WTC11 (cell line): ENCODE measurements at regions not wholly inside any gene's neighbourhood (a gene's known extent, or its start where the extent isn't known, plus 50 kb on each side); places are given as distances from the start of the nearest gene placed in this dataset.

ENCODE experiments used
- ATF2 ChIP-seq: sonication (generic); formaldehyde crosslinking; IDR thresholded peaks from 2 replicates; pipeline ENCODE4 v1.8.1; 2022; ENCODE audit warnings: low read depth, missing genetic modification reagents, borderline replicate concordance
- ATF3 ChIP-seq: sonication (generic); formaldehyde crosslinking; conservative IDR thresholded peaks from 2 replicates; pipeline ENCODE4 v1.8.1; 2022; ENCODE audit warnings: mild to moderate bottlenecking, missing genetic modification reagents
- CTCF ChIP-seq: fragments of 200-600 bp; IDR thresholded peaks from 2 replicates; pipeline ENCODE4 v1.8.0; 2022; ENCODE audit warnings: antibody characterized with exemption
- ESRRA ChIP-seq: sonication (generic); formaldehyde crosslinking; IDR thresholded peaks from 2 replicates; pipeline ENCODE4 v1.8.1; 2022; ENCODE audit warnings: mild to moderate bottlenecking, missing genetic modification reagents, borderline replicate concordance
- HMGXB4 ChIP-seq: sonication (generic); formaldehyde crosslinking; IDR thresholded peaks from 2 replicates; pipeline ENCODE4 v1.8.1; 2023; ENCODE audit warnings: mild to moderate bottlenecking, moderate library complexity, missing genetic modification reagents
- MAX ChIP-seq: sonication (generic); formaldehyde crosslinking; IDR thresholded peaks from 2 replicates; pipeline ENCODE4 v1.8.0; 2022; ENCODE audit warnings: mild to moderate bottlenecking, missing genetic modification reagents
- SP1 ChIP-seq: sonication (generic); formaldehyde crosslinking; conservative IDR thresholded peaks from 2 replicates; pipeline ENCODE4 v1.8.1; 2022; ENCODE audit warnings: missing genetic modification reagents
- TCF7 ChIP-seq: sonication (generic); formaldehyde crosslinking; IDR thresholded peaks from 2 replicates; pipeline ENCODE4 v1.8.0; 2022; ENCODE audit warnings: mild to moderate bottlenecking, low read depth, missing genetic modification reagents, moderate library complexity
- TEAD4 ChIP-seq: sonication (generic); formaldehyde crosslinking; IDR thresholded peaks from 2 replicates; pipeline ENCODE4 v1.8.0; 2022; ENCODE audit warnings: mild to moderate bottlenecking, missing genetic modification reagents
- USF1 ChIP-seq: sonication (generic); formaldehyde crosslinking; IDR thresholded peaks from 2 replicates; pipeline ENCODE4 v1.8.0; 2022; ENCODE audit warnings: mild to moderate bottlenecking, missing genetic modification reagents
- USF2 ChIP-seq: sonication (generic); formaldehyde crosslinking; IDR thresholded peaks from 2 replicates; pipeline ENCODE4 v1.8.1; 2023; ENCODE audit warnings: mild to moderate bottlenecking, missing genetic modification reagents, moderate library complexity
- ZBTB43 ChIP-seq: sonication (generic); formaldehyde crosslinking; IDR thresholded peaks from 2 replicates; pipeline ENCODE4 v1.8.1; 2023; ENCODE audit warnings: mild to moderate bottlenecking, missing genetic modification reagents
- ZNF138 ChIP-seq: sonication (generic); formaldehyde crosslinking; conservative IDR thresholded peaks from 2 replicates; pipeline ENCODE4 v1.8.1; 2022; ENCODE audit warnings: mild to moderate bottlenecking, moderate library complexity, missing genetic modification reagents
- ZSCAN18 ChIP-seq: fragments of 250-450 bp; sonication (Bioruptor Pico); IDR thresholded peaks from 2 replicates; pipeline ENCODE4 v2.1.2; 2022; ENCODE audit warnings: mild to moderate bottlenecking, moderate library complexity

GRCh38 chr22:49659924-49660315 lies 167.8 kb downstream of the BRD1 start:
- no peak for TF ChIP-seq ESRRA (CRISPR knock-in tag)
- TF ChIP-seq ATF2 (CRISPR knock-in tag) = no peak
- no peak for TF ChIP-seq SP1 (CRISPR knock-in tag)
- TF ChIP-seq ATF3 (CRISPR knock-in tag) = no peak
- TF ChIP-seq CTCF = no peak
- TF ChIP-seq TEAD4 (CRISPR knock-in tag) = no peak
- TF ChIP-seq ZBTB43 (CRISPR knock-in tag) = no peak
- no peak for TF ChIP-seq HMGXB4
- no peak for TF ChIP-seq USF2
- TF ChIP-seq MAX (CRISPR knock-in tag) = no peak
- no peak for TF ChIP-seq TCF7
- TF ChIP-seq USF1 (CRISPR knock-in tag) = no peak
- TF ChIP-seq ZNF138 (CRISPR knock-in tag) = no peak
- TF ChIP-seq ZSCAN18 = no peak
